K562 (cell line): ENCODE measurements at regions not wholly inside any gene's neighbourhood (a gene's known extent, or its start where the extent isn't known, plus 50 kb on each side); places are given as distances from the start of the nearest gene placed in this dataset.
"Not testable (repeated sequence)": the region's sequence is repeated elsewhere in the genome, so short reads cannot be mapped to it uniquely, and the experiment has no call there.

Experiments
- ATAC-seq: fragments of 200-7000 bp; cut with Tn5 transposase; 3 replicates; pipeline ENCODE4 v1.9.1; 2020; ENCODE audit warnings: moderate library complexity
- BruUV-seq: library from RNA; stranded (reverse); fragments of 400-500 nt; replicated peaks from 2 replicates; lab custom pipeline; 2021; lab: Mats Ljungman, UMichigan
- CTCF ChIA-PET: fragments of 300-600 bp; formaldehyde crosslinking; extraction: SDS; loops from one replicate; lab custom pipeline; 2021; ENCODE audit warnings: low intra/inter-chr PET ratio; lab: Yijun Ruan, JAX
- POLR2A ChIA-PET: fragments of 300-600, 350-650 bp; sonication (Branson Sonifier 250); formaldehyde crosslinking; extraction: SDS; loops from one replicate; lab custom pipeline; 2021; ENCODE audit warnings: antibody characterized with exemption, inconsistent platforms; lab: Yijun Ruan, JAX
- DNase-seq, 4 experiments: peaks; one replicate each; pipeline versions ENCODE4 v3.0.0 to v3.0.0-alpha.2; 2011 to 2018; ENCODE audit warnings: low spot score in 3 of 4, mixed read lengths in 3 of 4; ENCODE audit errors: extremely low read depth in 1 of 4
- FAIRE-seq: peaks from 2 replicates; lab custom pipeline; 2011; peaks lifted over from hg19 to GRCh38; lab: Jason Lieb, UNC
- H2AFZ ChIP-seq: 2 replicates; pipeline ENCODE4 v1.6.0; 2011; ENCODE audit warnings: low read depth, low read length, control low read depth, inconsistent platforms
- H3K27ac ChIP-seq: fragments of 200-600 bp; 3 replicates; pipeline ENCODE4 v1.8.0; 2011; ENCODE audit warnings: low read depth, mild to moderate bottlenecking, control low read depth, inconsistent platforms, low read length, moderate library complexity, mixed read lengths; ENCODE audit errors: extremely low read depth
- H3K27me3 ChIP-seq, 2 experiments: fragments of 300-600 bp in 1 of 2; 2 replicates in 1 of 2; 3 replicates in 1 of 2; pipeline versions ENCODE4 v1.6.0 to v1.8.0; 2011; ENCODE audit warnings: inconsistent platforms in 2 of 2, low read length in 2 of 2, mild to moderate bottlenecking in 1 of 2, mixed read lengths in 1 of 2, moderate library complexity in 1 of 2; ENCODE audit not compliant: control insufficient read depth in 2 of 2, insufficient read depth in 2 of 2
- H3K36me3 ChIP-seq: fragments of 300-600 bp; 3 replicates; pipeline ENCODE4 v1.8.0; 2011; ENCODE audit warnings: mild to moderate bottlenecking, low read length, inconsistent platforms; ENCODE audit not compliant: control insufficient read depth, insufficient read depth
- H3K4me1 ChIP-seq, 2 experiments: fragments of 200-600 bp in 1 of 2; replicated peaks in 1 of 2; 2 replicates in 1 of 2; 3 replicates in 1 of 2; pipeline versions ENCODE4 v1.5.1 to v1.8.0; 2011; ENCODE audit warnings: inconsistent platforms in 2 of 2, low read length in 2 of 2, mild to moderate bottlenecking in 1 of 2, mixed read lengths in 1 of 2, moderate library complexity in 1 of 2; ENCODE audit not compliant: control insufficient read depth in 2 of 2, insufficient read depth in 2 of 2
- H3K4me2 ChIP-seq: 2 replicates; pipeline ENCODE4 v1.6.1; 2011; ENCODE audit warnings: low read length, control low read depth, inconsistent platforms, mixed read lengths; ENCODE audit not compliant: insufficient read depth
- H3K4me3 ChIP-seq: fragments of 200-600 bp; sonication (generic), shearing (Covaris generic); 2 replicates; pipeline ENCODE4 v1.5.1; 2016; ENCODE audit warnings: control low read depth, inconsistent platforms
- H3K79me2 ChIP-seq: fragments of 200-600 bp; 3 replicates; pipeline ENCODE4 v1.8.0; 2011; ENCODE audit warnings: low read length, inconsistent platforms; ENCODE audit not compliant: control insufficient read depth, insufficient read depth
- H3K9ac ChIP-seq, 2 experiments: 2 replicates each; pipeline versions ENCODE4 v1.6.0 to v1.6.1; 2011; ENCODE audit warnings: low read depth in 2 of 2, low read length in 2 of 2, control low read depth in 1 of 2, inconsistent platforms in 1 of 2, mild to moderate bottlenecking in 1 of 2, mixed read lengths in 1 of 2; ENCODE audit not compliant: insufficient read depth in 1 of 2
- H3K9me1 ChIP-seq: one replicate; pipeline ENCODE4 v1.6.0; 2011; ENCODE audit warnings: inconsistent platforms, mild to moderate bottlenecking, low read length, moderate library complexity; ENCODE audit not compliant: control insufficient read depth, insufficient read depth
- H3K9me3 ChIP-seq: replicated peaks from 2 replicates; pipeline ENCODE4 v1.5.1; 2011; ENCODE audit warnings: low read depth, low read length, inconsistent platforms; ENCODE audit not compliant: control insufficient read depth, insufficient read depth
- H4K20me1 ChIP-seq: replicated peaks from 2 replicates; pipeline ENCODE4 v1.6.1; 2011; ENCODE audit warnings: low read length, inconsistent platforms, mixed read lengths; ENCODE audit not compliant: control insufficient read depth, insufficient read depth
- RAD21 ChIP-seq, 2 experiments: fragments of 250-450 bp in 1 of 2; fragments of 450-650 bp in 1 of 2; sonication (Bioruptor Pico) in 1 of 2; formaldehyde crosslinking in 1 of 2; IDR thresholded peaks in 1 of 2; conservative IDR thresholded peaks in 1 of 2; 2 replicates each; pipeline versions ENCODE4 v1.4.0 to v1.8.0; 2020 to 2022; ENCODE audit warnings: mild to moderate bottlenecking in 2 of 2, moderate library complexity in 1 of 2
- whole genome bisulfite sequencing: fragments of 100-300 bp; shearing (Covaris generic); methylation state at CpG from one replicate; pipeline ENCODE4 v1.1.6; 2016; ENCODE audit warnings: low coverage, mixed read lengths; ENCODE audit not compliant: insufficient coverage; ENCODE audit errors: missing lambda C conversion rate; 5-methylcytosine and 5-hydroxymethylcytosine counted together
- in situ Hi-C: fragments of 300-500 bp; cut with MboI; formaldehyde crosslinking; loops from 4 replicates; pipeline ENCODE4 v1.15.0; 2018; ENCODE audit warnings: inconsistent platforms, mixed read lengths
- intact Hi-C: fragments of 100-400 bp; cut with micrococcal nuclease; formaldehyde crosslinking; loops from 2 replicates; pipeline ENCODE4 v1.14.2; 2022

GRCh38 chr15:85200215-85200614 lies 180.2 kb upstream of the AKAP13 start:
- BruUV-seq, H3K36me3 ChIP-seq, H3K79me2 ChIP-seq, FAIRE-seq, H2AFZ ChIP-seq, intact Hi-C loops, H3K4me1 ChIP-seq, H3K27me3 ChIP-seq, H4K20me1 ChIP-seq, H3K4me2 ChIP-seq, DNase-seq, H3K9me1 ChIP-seq, CTCF ChIA-PET, H3K4me3 ChIP-seq, in situ Hi-C loops, H3K27ac ChIP-seq, H3K9ac ChIP-seq, POLR2A ChIA-PET, H3K9me3 ChIP-seq: not testable (repeated sequence)
- peak in 1 of 2 experiments; percentile 15; a peak in 1 of 4 replicates for TF ChIP-seq RAD21 (CRISPR knock-in tag; conservative IDR thresholded peaks at IDR 0.05 in 1 of 2, IDR thresholded peaks at IDR 0.05 in 1 of 2)
- ATAC-seq, result peak; percentile 94
- 0% methylated on average over 1 of the region's 9 CpGs for WGBS

DNA sequence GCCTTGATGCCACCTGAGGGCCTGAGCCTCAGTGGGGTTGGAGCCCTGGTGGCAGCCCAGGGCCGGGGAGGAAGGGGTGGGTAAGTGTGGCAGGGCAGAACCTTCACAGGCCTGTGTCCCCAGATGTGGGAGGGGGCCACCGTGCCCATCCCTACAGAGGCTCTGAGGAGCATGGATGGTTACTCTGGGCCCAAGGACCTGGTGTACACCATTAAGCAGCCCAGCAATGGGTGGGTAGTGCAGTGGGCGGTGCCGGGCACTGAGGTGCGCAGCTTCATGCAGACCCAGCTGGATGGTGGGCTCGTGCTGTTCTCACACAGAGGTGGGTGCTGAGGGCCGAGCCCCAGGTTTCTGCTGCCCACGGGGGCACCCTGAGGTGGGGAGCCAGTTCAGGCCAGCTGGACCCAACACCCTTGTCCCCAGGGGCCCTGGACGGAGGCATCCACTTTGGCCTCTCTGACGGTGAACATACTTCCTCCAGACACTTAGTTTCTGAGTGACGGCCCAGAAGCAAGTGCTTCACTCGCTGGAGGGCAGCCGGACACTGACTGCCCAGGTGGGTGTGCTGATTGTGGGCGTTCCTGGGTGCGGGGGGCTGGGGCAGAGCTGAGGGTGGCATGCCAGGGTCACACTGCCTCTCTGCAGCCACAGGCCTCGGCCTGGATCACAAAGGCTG lies 179.1 kb upstream of the AKAP13 start:
- H3K9ac ChIP-seq, intact Hi-C loops, DNase-seq, H3K27ac ChIP-seq, CTCF ChIA-PET, H3K9me3 ChIP-seq, H3K4me1 ChIP-seq, H3K9me1 ChIP-seq, BruUV-seq, FAIRE-seq, POLR2A ChIA-PET, H4K20me1 ChIP-seq, H3K4me2 ChIP-seq, H3K79me2 ChIP-seq, H3K36me3 ChIP-seq, in situ Hi-C loops, H2AFZ ChIP-seq, H3K27me3 ChIP-seq, H3K4me3 ChIP-seq: not testable (repeated sequence)
- 26% methylated on average over 6 of the region's 16 CpGs for WGBS
- peak; percentile 5; the same call in 1 of the 3 replicates for ATAC-seq

GRCh38 chr15:85204481-85204880 lies 175.9 kb upstream of the AKAP13 start:
- H3K4me2 ChIP-seq, BruUV-seq, H3K4me1 ChIP-seq, H3K9me3 ChIP-seq, FAIRE-seq, H2AFZ ChIP-seq, H3K9ac ChIP-seq, H3K36me3 ChIP-seq, in situ Hi-C loops, H3K27me3 ChIP-seq, DNase-seq, H3K4me3 ChIP-seq, CTCF ChIA-PET, H3K9me1 ChIP-seq, H4K20me1 ChIP-seq, POLR2A ChIA-PET, intact Hi-C loops, H3K79me2 ChIP-seq, H3K27ac ChIP-seq: not testable (repeated sequence)
- ATAC-seq, result peak; percentile 92
- WGBS, result no CpG with 5 or more reads among the region's 16 CpGs
